HG02610 (cell line): ENCODE measurements at regions not wholly inside any gene's neighbourhood (a gene's known extent, or its start where the extent isn't known, plus 50 kb on each side); places are given as distances from the start of the nearest gene placed in this dataset.
"Not testable (repeated sequence)": the region's sequence is repeated elsewhere in the genome, so short reads cannot be mapped to it uniquely, and the experiment has no call there.

Source experiments
- ATAC-seq: cut with Tn5 transposase; IDR thresholded peaks from one replicate; pipeline ENCODE4 v1.9.1; 2021; ENCODE audit warnings: mild to moderate bottlenecking, moderate library complexity; ENCODE audit not compliant: unreplicated experiment

- no peak for ATAC-seq
Observed at GRCh38 chr5:84961193-84961592, 576.5 kb upstream of the EDIL3 start.

GRCh38 chr5:84961903-84962302, 577.2 kb upstream of the EDIL3 start:
- no peak for ATAC-seq

GRCh38 chr5:84983093-84983492, 598.4 kb upstream of the EDIL3 start:
- no peak for ATAC-seq

- no peak for ATAC-seq
Observed at GRCh38 chr5:84985148-84985547, 600.5 kb upstream of the EDIL3 start.

GRCh38 chr5:84986688-84987087, 602.0 kb upstream of the EDIL3 start:
- no peak for ATAC-seq

- ATAC-seq, result no peak
Observed at GRCh38 chr5:85000671-85001070, 616.0 kb upstream of the EDIL3 start.

GRCh38 chr5:85002026-85002425, 617.3 kb upstream of the EDIL3 start:
- not testable (repeated sequence) for ATAC-seq

GRCh38 chr5:85010014-85010562, 625.4 kb upstream of the EDIL3 start:
- ATAC-seq, result no peak

GRCh38 chr5:85017261-85017660, 632.6 kb upstream of the EDIL3 start:
- no peak for ATAC-seq

- no peak for ATAC-seq
Observed at GRCh38 chr5:85030316-85031084, 645.8 kb upstream of the EDIL3 start.

- peak; percentile 72 for ATAC-seq
Observed at GRCh38 chr5:85049020-85049419, 664.3 kb upstream of the EDIL3 start.

GRCh38 chr5:85052826-85053225, 668.1 kb upstream of the EDIL3 start:
- ATAC-seq, result no peak

- ATAC-seq, result no peak
Observed at GRCh38 chr5:85069659-85070640, 685.3 kb upstream of the EDIL3 start.

GRCh38 chr5:85077581-85077980, 692.9 kb upstream of the EDIL3 start:
- no peak for ATAC-seq

GRCh38 chr5:85096421-85096820, 711.7 kb upstream of the EDIL3 start:
- ATAC-seq, result no peak

GRCh38 chr5:85108471-85108870, 723.8 kb upstream of the EDIL3 start:
- no peak for ATAC-seq

GRCh38 chr5:85109616-85110015, 724.9 kb upstream of the EDIL3 start:
- ATAC-seq, result no peak

- no peak for ATAC-seq
Observed at GRCh38 chr5:85132269-85132668, 747.6 kb upstream of the EDIL3 start.

- no peak for ATAC-seq
Observed at GRCh38 chr5:85140471-85140870, 755.8 kb upstream of the EDIL3 start.

- ATAC-seq, result no peak
Observed at GRCh38 chr5:85143138-85143537, 758.5 kb upstream of the EDIL3 start.

GRCh38 chr5:85148701-85149100, 764.0 kb upstream of the EDIL3 start:
- ATAC-seq, result no peak

GRCh38 chr5:85159395-85159794, 774.7 kb upstream of the EDIL3 start:
- ATAC-seq, result no peak
